Thyroid gland (tissue), 4 donors: ENCODE measurements at regions not wholly inside any gene's neighbourhood (a gene's known extent, or its start where the extent isn't known, plus 50 kb on each side); places are given as distances from the start of the nearest gene placed in this dataset.

Experiments used
- CTCF ChIP-seq, 6 experiments: fragments of 200-600 bp in 3 of 6; fragments of 450-650 bp in 3 of 6; sonication (generic) in 3 of 6; IDR thresholded peaks; one replicate each; pipeline ENCODE4 v1.5.1; 2016 to 2019; ENCODE audit warnings: antibody characterized with exemption in 6 of 6, mild to moderate bottlenecking in 2 of 6, inconsistent platforms in 1 of 6, moderate library complexity in 1 of 6
- POLR2A ChIP-seq, 2 donors: fragments of 450-650 bp; IDR thresholded peaks; one replicate each; pipeline ENCODE4 v1.6.1; 2017; ENCODE audit warnings: antibody characterized with exemption in 2 of 2, mild to moderate bottlenecking in 2 of 2, moderate library complexity in 1 of 2

GRCh38 chr3:18919158-18919557, 229.2 kb upstream of the KCNH8 start:
- TF ChIP-seq CTCF (IDR thresholded peaks at IDR 0.05) (no peak), POLR2A (IDR thresholded peaks at IDR 0.05) (no peak)
